CD14-positive monocyte (primary cell): ENCODE measurements at regions not wholly inside any gene's neighbourhood (a gene's known extent, or its start where the extent isn't known, plus 50 kb on each side); places are given as distances from the start of the nearest gene placed in this dataset.

Source experiments
- DNase-seq, 3 donors: peaks; one replicate each; pipeline ENCODE4 v3.0.0-alpha.2; 2011 to 2022
- H2AFZ ChIP-seq: 2 replicates; pipeline ENCODE4 v1.6.0; 2012; ENCODE audit warnings: mild to moderate bottlenecking, low read depth, low read length, inconsistent platforms; ENCODE audit not compliant: insufficient read depth, poor library complexity, severe bottlenecking
- H3K27ac ChIP-seq, 2 donors: 1 replicate in 1 of 2; 2 replicates in 1 of 2; pipeline ENCODE4 v1.5.1; 2012 to 2013; ENCODE audit warnings: low read length in 2 of 2, control low read depth in 1 of 2, inconsistent platforms in 1 of 2, low read depth in 1 of 2, mild to moderate bottlenecking in 1 of 2
- H3K27me3 ChIP-seq, 2 donors: one replicate each; pipeline versions ENCODE4 v1.6.0 to v1.6.1; 2011 to 2013; ENCODE audit warnings: low read length in 2 of 2; ENCODE audit not compliant: control insufficient read depth in 2 of 2, insufficient read depth in 2 of 2
- H3K36me3 ChIP-seq, 2 donors: replicated peaks in 1 of 2; 1 replicate in 1 of 2; 2 replicates in 1 of 2; pipeline versions ENCODE4 v1.5.1 to v1.6.1; 2012 to 2013; ENCODE audit warnings: low read length in 2 of 2, control low read depth in 1 of 2, inconsistent platforms in 1 of 2, mild to moderate bottlenecking in 1 of 2; ENCODE audit not compliant: insufficient read depth in 2 of 2, control insufficient read depth in 1 of 2
- H3K4me1 ChIP-seq, 2 donors: 1 replicate in 1 of 2; 2 replicates in 1 of 2; pipeline versions ENCODE4 v1.5.1 to v1.6.1; 2012 to 2013; ENCODE audit warnings: low read length in 2 of 2, control low read depth in 1 of 2, inconsistent platforms in 1 of 2, mild to moderate bottlenecking in 1 of 2, moderate library complexity in 1 of 2; ENCODE audit not compliant: insufficient read depth in 2 of 2, control insufficient read depth in 1 of 2
- H3K4me2 ChIP-seq: replicated peaks from 2 replicates; pipeline ENCODE3; 2012; ENCODE audit warnings: low read length, moderate library complexity, mild to moderate bottlenecking; ENCODE audit not compliant: poor library complexity, severe bottlenecking; ENCODE audit errors: extremely low read depth
- H3K4me3 ChIP-seq, 3 experiments: fragments of 200-600 bp in 1 of 3; sonication (generic) in 1 of 3; replicated peaks in 1 of 3; 1 replicate in 2 of 3; 2 replicates in 1 of 3; pipeline ENCODE4 v1.5.1; 2011 to 2013; ENCODE audit warnings: low read length in 3 of 3, mild to moderate bottlenecking in 3 of 3, control low read depth in 2 of 3, low read depth in 2 of 3, inconsistent platforms in 1 of 3, moderate library complexity in 1 of 3
- H3K79me2 ChIP-seq: 2 replicates; pipeline ENCODE4 v1.6.0; 2012; ENCODE audit warnings: mild to moderate bottlenecking, control low read depth, inconsistent platforms, low read length, moderate library complexity; ENCODE audit not compliant: insufficient read depth
- H3K9ac ChIP-seq: 2 replicates; pipeline ENCODE4 v1.6.0; 2017; ENCODE audit warnings: low read length, mild to moderate bottlenecking; ENCODE audit not compliant: insufficient read depth, poor library complexity, severe bottlenecking
- H3K9me3 ChIP-seq, 2 donors: replicated peaks in 1 of 2; 1 replicate in 1 of 2; 2 replicates in 1 of 2; pipeline versions ENCODE4 v1.5.1 to v1.6.1; 2012 to 2013; ENCODE audit warnings: low read length in 2 of 2, control low read depth in 1 of 2; ENCODE audit not compliant: control insufficient read depth in 1 of 2, insufficient read depth in 1 of 2
- H4K20me1 ChIP-seq: 2 replicates; pipeline ENCODE4 v1.6.0; 2012; ENCODE audit warnings: mild to moderate bottlenecking, low read length, control low read depth, moderate library complexity; ENCODE audit not compliant: insufficient read depth
- H3K27ac Mint-ChIP-seq, 7 donors: one replicate each; pipeline ENCODE4 v1.8.0; 2020; ENCODE audit warnings: mild to moderate bottlenecking in 7 of 7, mixed read lengths in 7 of 7, moderate library complexity in 6 of 7, inconsistent platforms in 2 of 7
- H3K27me3 Mint-ChIP-seq, 3 donors: one replicate each; pipeline ENCODE4 v1.8.0; 2021 to 2022; ENCODE audit warnings: low read depth in 3 of 3, mild to moderate bottlenecking in 3 of 3, mixed read lengths in 3 of 3, moderate library complexity in 3 of 3, inconsistent platforms in 1 of 3
- H3K36me3 Mint-ChIP-seq, 2 donors: one replicate each; pipeline ENCODE4 v1.8.0; 2020; ENCODE audit warnings: mixed read lengths in 2 of 2, inconsistent platforms in 1 of 2, mild to moderate bottlenecking in 1 of 2
- H3K4me1 Mint-ChIP-seq: one replicate; pipeline ENCODE4 v1.8.0; 2020; ENCODE audit warnings: mild to moderate bottlenecking, mixed read lengths
- H3K4me3 Mint-ChIP-seq, 2 donors: one replicate each; pipeline ENCODE4 v1.8.0; 2020; ENCODE audit warnings: mild to moderate bottlenecking in 2 of 2, mixed read lengths in 2 of 2, moderate library complexity in 1 of 2
- H3K9me3 Mint-ChIP-seq, 7 donors: one replicate each; pipeline ENCODE4 v1.8.0; 2020 to 2022; ENCODE audit warnings: mixed read lengths in 7 of 7, mild to moderate bottlenecking in 6 of 7, moderate library complexity in 6 of 7, inconsistent platforms in 2 of 7
- CTCF ChIP-seq: fragments of 200-600 bp; IDR thresholded peaks from one replicate; pipeline ENCODE4 v1.8.0; 2022; ENCODE audit warnings: antibody characterized with exemption, mild to moderate bottlenecking
- WGBS: methylation state at CpG from one replicate; pipeline ENCODE4 v1.1.5; 2013; ENCODE audit warnings: missing lambda C conversion rate; ENCODE audit not compliant: insufficient coverage; 5-methylcytosine and 5-hydroxymethylcytosine counted together
- intact Hi-C, 2 donors: fragments of 100-400 bp; cut with micrococcal nuclease; formaldehyde crosslinking; loops; one replicate each; pipeline versions ENCODE4 v1.15.0 to v1.15.1; 2023

- no peaks in the 10 kb centered on the region for H3K27me3 ChIP-seq
- DNase-seq = no peak
- H3K4me2 ChIP-seq = no peak overlapping the region
- Mint-ChIP-seq H3K9me3 (peaks cover 0 to 3% (median 2%) of the 10 kb centered on the region in 7 donors), H3K27ac (no peak overlapping the region), H3K4me3 (no peak overlapping the region), H3K27me3 (no peaks in the 10 kb centered on the region), H3K36me3 (no peaks in the 10 kb centered on the region), H3K4me1 (peaks cover 10% of the 10 kb centered on the region)
- H3K4me1 ChIP-seq = peaks cover 7 to 13% of the 10 kb centered on the region in 2 donors
- no peak overlapping the region for H3K4me3 ChIP-seq
- intact Hi-C loops = loop anchor here in 1 of 2 donors (10.0 kb wide), 1 partner anchor 1152 kb away; the partner anchor contains the start of genes CCDC122 and LACC1
- H3K27ac ChIP-seq = no peak overlapping the region
- no peaks in the 10 kb centered on the region for H4K20me1 ChIP-seq
- no CpG with 5 or more reads among the region's 4 CpGs for WGBS
- H3K36me3 ChIP-seq = no peaks in the 10 kb centered on the region
- no peak overlapping the region for H3K9ac ChIP-seq
- no peak overlapping the region for H2AFZ ChIP-seq
- no peaks in the 10 kb centered on the region for H3K9me3 ChIP-seq
- no peaks in the 10 kb centered on the region for H3K79me2 ChIP-seq
- no peak for TF ChIP-seq CTCF
These were observed 58.4 kb upstream of the FAM216B start for GRCh38 chr13:42722883-42723539.

- Histone ChIP-seq H2AFZ (no peak overlapping the region), H3K4me2 (no peak overlapping the region), H3K79me2 (no peaks in the 10 kb centered on the region), H3K27me3 (no peaks in the 10 kb centered on the region), H4K20me1 (no peaks in the 10 kb centered on the region), H3K36me3 (no peaks in the 10 kb centered on the region), H3K4me1 (peaks cover 0 to 8% of the 10 kb centered on the region in 2 donors), H3K4me3 (no peak overlapping the region), H3K9ac (no peak overlapping the region), H3K27ac (no peak overlapping the region), H3K9me3 (no peaks in the 10 kb centered on the region)
- intact Hi-C loops = loop anchor here in 1 of 2 donors (10.0 kb wide), 1 partner anchor 1146 kb away; the partner anchor contains the start of genes CCDC122 and LACC1
- TF ChIP-seq CTCF = no peak
- peaks cover 0 to 2% (median 0%) of the 10 kb centered on the region in 3 donors for H3K27me3 Mint-ChIP-seq
- 48% methylated on average over 4 of the region's 8 CpGs for WGBS
- H3K27ac Mint-ChIP-seq = peak overlapping the region in 3 of 7 donors; percentile 1 to 38 (median 8)
- H3K4me3 Mint-ChIP-seq = peak overlapping the region in 1 of 2 donors; percentile 0
- H3K9me3 Mint-ChIP-seq = peaks cover 0 to 3% (median 0%) of the 10 kb centered on the region in 7 donors
- peaks cover 12% of the 10 kb centered on the region for H3K4me1 Mint-ChIP-seq
- DNase-seq = peak; percentile 7 to 26 (median 13)
- H3K36me3 Mint-ChIP-seq = no peaks in the 10 kb centered on the region
These were observed 52.7 kb upstream of the FAM216B start for GRCh38 chr13:42728507-42729180.
